ENCODE measurements at regions not wholly inside any gene's neighbourhood (a gene's known extent, or its start where the extent isn't known, plus 50 kb on each side); places are given as distances from the start of the nearest gene placed in this dataset.

DNA sequence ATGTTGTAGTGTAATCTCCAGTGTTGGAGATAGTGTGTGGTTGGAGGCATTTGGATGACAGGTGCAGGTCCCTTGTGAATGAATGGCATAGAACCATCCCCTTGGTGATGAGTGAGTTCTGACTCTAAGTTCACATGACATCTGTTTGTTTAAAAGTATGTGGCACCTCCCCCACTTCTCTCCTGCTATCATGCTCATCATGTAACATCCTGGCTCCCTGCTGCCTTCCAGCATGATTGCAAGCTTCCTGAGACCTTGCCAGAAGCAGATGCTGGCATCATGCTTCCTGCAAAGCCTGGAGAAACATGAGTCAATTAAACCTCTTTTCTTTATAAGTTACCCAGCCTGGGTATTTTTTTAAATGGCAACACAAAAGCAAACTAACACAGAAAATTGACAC is 499.0 kb upstream of the SEMA3D start:
- intact Hi-C loops (cut with micrococcal nuclease) = no loop called here
- H3K4me2 ChIP-seq (replicated peaks; ENCODE audit: low read depth, low read length, poor library complexity, severe bottlenecking) = no peak overlapping the region
- no peaks in the 10 kb centered on the region for H3K27me3 ChIP-seq (replicated peaks in 1 of 4; ENCODE audit: control extremely low read depth in 1 of 4, control insufficient read depth in 3 of 4, insufficient read depth in 4 of 4, low read length in 3 of 4)
- no peaks in the 10 kb centered on the region for H3K79me2 ChIP-seq (ENCODE audit: control insufficient read depth, insufficient read depth, low read length)
- H2AFZ ChIP-seq (ENCODE audit: insufficient read depth, low read depth, low read length, poor library complexity, severe bottlenecking) = no peak overlapping the region
- H3K4me1 ChIP-seq (ENCODE audit: control insufficient read depth in 2 of 2, insufficient read depth in 2 of 2, low read length in 2 of 2) = no peaks in the 10 kb centered on the region
- H4K20me1 ChIP-seq (ENCODE audit: control insufficient read depth, insufficient read depth, low read length, poor library complexity, severe bottlenecking) = no peaks in the 10 kb centered on the region
- CTCF ChIA-PET = no interaction called here
- H3K36me3 ChIP-seq (replicated peaks in 1 of 2; ENCODE audit: control extremely low read depth in 1 of 2, control insufficient read depth in 1 of 2, extremely low read depth in 1 of 2, insufficient read depth in 2 of 2, low read length in 1 of 2) = no peaks in the 10 kb centered on the region
- TF ChIP-seq, protein P1, sequence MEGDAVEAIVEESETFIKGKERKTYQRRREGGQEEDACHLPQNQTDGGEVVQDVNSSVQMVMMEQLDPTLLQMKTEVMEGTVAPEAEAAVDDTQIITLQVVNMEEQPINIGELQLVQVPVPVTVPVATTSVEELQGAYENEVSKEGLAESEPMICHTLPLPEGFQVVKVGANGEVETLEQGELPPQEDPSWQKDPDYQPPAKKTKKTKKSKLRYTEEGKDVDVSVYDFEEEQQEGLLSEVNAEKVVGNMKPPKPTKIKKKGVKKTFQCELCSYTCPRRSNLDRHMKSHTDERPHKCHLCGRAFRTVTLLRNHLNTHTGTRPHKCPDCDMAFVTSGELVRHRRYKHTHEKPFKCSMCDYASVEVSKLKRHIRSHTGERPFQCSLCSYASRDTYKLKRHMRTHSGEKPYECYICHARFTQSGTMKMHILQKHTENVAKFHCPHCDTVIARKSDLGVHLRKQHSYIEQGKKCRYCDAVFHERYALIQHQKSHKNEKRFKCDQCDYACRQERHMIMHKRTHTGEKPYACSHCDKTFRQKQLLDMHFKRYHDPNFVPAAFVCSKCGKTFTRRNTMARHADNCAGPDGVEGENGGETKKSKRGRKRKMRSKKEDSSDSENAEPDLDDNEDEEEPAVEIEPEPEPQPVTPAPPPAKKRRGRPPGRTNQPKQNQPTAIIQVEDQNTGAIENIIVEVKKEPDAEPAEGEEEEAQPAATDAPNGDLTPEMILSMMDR (IDR thresholded peaks at IDR 0.05) = no peak
- no peak for TF ChIP-seq EZH2 (IDR thresholded peaks at IDR 0.05; ENCODE audit: borderline replicate concordance, insufficient read depth, low read depth, low read length, poor library complexity, severe bottlenecking)
- no peaks in the 10 kb centered on the region for H3K4me1 Mint-ChIP-seq
- POLR2A ChIA-PET = no interaction called here
- peaks cover 0 to 5% (median 1%) of the 10 kb centered on the region in 3 donors for H3K9me3 ChIP-seq (ENCODE audit: control extremely low read depth in 1 of 3, control insufficient read depth in 2 of 3, insufficient read depth in 1 of 3, low read length in 2 of 3)
- H3K27ac Mint-ChIP-seq = no peak overlapping the region
- H3K4me3 ChIP-seq (ENCODE audit: control extremely low read depth in 1 of 5, extremely low read depth in 1 of 5, insufficient read depth in 1 of 5, low read depth in 2 of 5, low read length in 4 of 5) = no peak overlapping the region
- H3K4me3 Mint-ChIP-seq = no peak overlapping the region
- DNase-seq = no peak
- H3K9ac ChIP-seq (ENCODE audit: low read length) = no peak overlapping the region
- ATAC-seq (ENCODE audit: low read depth) = no peak
- peaks cover 3% of the 10 kb centered on the region for H3K9me3 Mint-ChIP-seq (ENCODE audit: insufficient read depth)
- no peaks in the 10 kb centered on the region for H3K27me3 Mint-ChIP-seq
- H3K27ac ChIP-seq (ENCODE audit: low read length in 2 of 2) = no peak overlapping the region

DNA sequence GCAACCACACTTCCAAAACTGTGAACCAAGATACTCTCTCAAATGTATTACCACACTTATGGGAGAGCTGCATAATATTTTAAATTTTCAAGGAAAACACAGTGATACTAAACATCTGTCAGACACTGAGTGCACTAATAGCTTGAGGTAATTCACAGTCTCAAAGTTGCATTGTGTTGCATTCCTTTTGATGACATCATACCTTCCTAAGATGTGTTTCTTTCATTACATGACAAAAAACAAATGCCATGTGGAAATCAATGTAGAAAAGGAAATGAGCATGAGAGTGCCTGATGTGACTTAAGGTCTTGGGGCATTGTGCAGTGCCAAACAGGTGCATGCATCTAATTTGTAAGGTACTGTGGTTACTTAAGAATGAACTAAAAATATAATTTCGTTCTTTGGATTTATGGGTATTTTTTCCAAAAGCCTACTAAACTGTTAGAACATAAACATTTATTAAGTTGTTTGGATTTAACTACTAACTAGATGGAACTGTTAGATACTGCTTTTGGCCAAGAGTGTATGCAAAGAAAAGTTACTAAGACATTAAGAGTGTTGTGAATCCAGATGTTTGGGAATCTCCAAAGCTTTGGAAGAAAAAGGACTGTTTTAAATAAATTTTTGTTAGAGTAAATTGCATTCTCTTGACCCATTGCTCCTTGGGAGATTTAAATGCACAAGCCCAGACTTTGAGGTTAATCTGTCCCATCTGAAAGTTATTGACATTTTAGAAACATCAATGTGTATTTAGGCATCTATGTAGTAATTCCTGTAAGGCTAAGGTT is 496.2 kb upstream of the SEMA3D start:
- peaks cover 0 to 14% (median 1%) of the 10 kb centered on the region in 3 donors for H3K9me3 ChIP-seq (ENCODE audit: control extremely low read depth in 1 of 3, control insufficient read depth in 2 of 3, insufficient read depth in 1 of 3, low read length in 2 of 3)
- no peaks in the 10 kb centered on the region for H3K4me1 ChIP-seq (ENCODE audit: control insufficient read depth in 2 of 2, insufficient read depth in 2 of 2, low read length in 2 of 2)
- H3K9ac ChIP-seq (ENCODE audit: low read length) = no peak overlapping the region
- intact Hi-C loops (cut with micrococcal nuclease) = no loop called here
- ChIA-PET CTCF (no interaction called here), POLR2A (no interaction called here)
- H3K27ac ChIP-seq (ENCODE audit: low read length in 2 of 2) = no peak overlapping the region
- no peaks in the 10 kb centered on the region for H3K36me3 ChIP-seq (replicated peaks in 1 of 2; ENCODE audit: control extremely low read depth in 1 of 2, control insufficient read depth in 1 of 2, extremely low read depth in 1 of 2, insufficient read depth in 2 of 2, low read length in 1 of 2)
- Mint-ChIP-seq H3K27ac (no peak overlapping the region), H3K4me3 (no peak overlapping the region), H3K9me3 (ENCODE audit: insufficient read depth) (peaks cover 3% of the 10 kb centered on the region), H3K4me1 (no peaks in the 10 kb centered on the region), H3K27me3 (no peaks in the 10 kb centered on the region)
- H2AFZ ChIP-seq (ENCODE audit: insufficient read depth, low read depth, low read length, poor library complexity, severe bottlenecking) = no peak overlapping the region
- no peaks in the 10 kb centered on the region for H4K20me1 ChIP-seq (ENCODE audit: control insufficient read depth, insufficient read depth, low read length, poor library complexity, severe bottlenecking)
- no peaks in the 10 kb centered on the region for H3K27me3 ChIP-seq (replicated peaks in 1 of 4; ENCODE audit: control extremely low read depth in 1 of 4, control insufficient read depth in 3 of 4, insufficient read depth in 4 of 4, low read length in 3 of 4)
- TF ChIP-seq EZH2 (IDR thresholded peaks at IDR 0.05; ENCODE audit: borderline replicate concordance, insufficient read depth, low read depth, low read length, poor library complexity, severe bottlenecking) = no peak
- TF ChIP-seq, protein P1 (IDR thresholded peaks at IDR 0.05) = no peak
- H3K79me2 ChIP-seq (ENCODE audit: control insufficient read depth, insufficient read depth, low read length) = no peaks in the 10 kb centered on the region
- H3K4me3 ChIP-seq (ENCODE audit: control extremely low read depth in 1 of 5, extremely low read depth in 1 of 5, insufficient read depth in 1 of 5, low read depth in 2 of 5, low read length in 4 of 5) = no peak overlapping the region
- ATAC-seq (ENCODE audit: low read depth) = no peak
- DNase-seq = no peak
- no CpG with 5 or more reads among the region's 1 CpG for WGBS (ENCODE audit: insufficient coverage)
- no peak overlapping the region for H3K4me2 ChIP-seq (replicated peaks; ENCODE audit: low read depth, low read length, poor library complexity, severe bottlenecking)
